C4-2B (cell line): ENCODE measurements at regions not wholly inside any gene's neighbourhood (a gene's known extent, or its start where the extent isn't known, plus 50 kb on each side); places are given as distances from the start of the nearest gene placed in this dataset.

ENCODE experiments used
- ZFX ChIP-seq: fragments of 450-650 bp; IDR thresholded peaks from 2 replicates; pipeline ENCODE4 v1.6.1; 2017
- TF ChIP-seq, protein P1 (sequence below): fragments of 450-650 bp; conservative IDR thresholded peaks from 2 replicates; pipeline ENCODE4 v1.5.1; 2017; ENCODE audit warnings: mild to moderate bottlenecking

DNA sequence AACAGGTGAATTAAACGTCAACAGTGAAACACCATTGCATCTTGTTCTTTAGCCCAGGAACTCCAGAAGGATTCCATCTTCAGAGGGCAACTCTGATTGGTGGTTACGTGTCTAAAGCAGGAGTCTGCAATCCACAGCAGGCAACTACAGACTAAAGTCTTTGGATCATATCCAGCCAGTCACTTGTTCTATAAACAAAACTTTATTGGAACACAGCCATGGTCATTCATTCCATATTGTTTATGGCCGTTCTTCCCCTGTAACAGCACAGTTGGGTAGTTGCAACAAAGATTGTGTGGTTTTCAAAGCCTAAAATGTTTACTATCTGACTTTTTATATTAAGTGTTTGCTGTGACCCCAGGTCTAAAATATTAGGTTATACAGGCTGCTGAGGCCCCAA, 94.7 kb upstream of the IMMP2L start:
- TF ChIP-seq, protein P1, sequence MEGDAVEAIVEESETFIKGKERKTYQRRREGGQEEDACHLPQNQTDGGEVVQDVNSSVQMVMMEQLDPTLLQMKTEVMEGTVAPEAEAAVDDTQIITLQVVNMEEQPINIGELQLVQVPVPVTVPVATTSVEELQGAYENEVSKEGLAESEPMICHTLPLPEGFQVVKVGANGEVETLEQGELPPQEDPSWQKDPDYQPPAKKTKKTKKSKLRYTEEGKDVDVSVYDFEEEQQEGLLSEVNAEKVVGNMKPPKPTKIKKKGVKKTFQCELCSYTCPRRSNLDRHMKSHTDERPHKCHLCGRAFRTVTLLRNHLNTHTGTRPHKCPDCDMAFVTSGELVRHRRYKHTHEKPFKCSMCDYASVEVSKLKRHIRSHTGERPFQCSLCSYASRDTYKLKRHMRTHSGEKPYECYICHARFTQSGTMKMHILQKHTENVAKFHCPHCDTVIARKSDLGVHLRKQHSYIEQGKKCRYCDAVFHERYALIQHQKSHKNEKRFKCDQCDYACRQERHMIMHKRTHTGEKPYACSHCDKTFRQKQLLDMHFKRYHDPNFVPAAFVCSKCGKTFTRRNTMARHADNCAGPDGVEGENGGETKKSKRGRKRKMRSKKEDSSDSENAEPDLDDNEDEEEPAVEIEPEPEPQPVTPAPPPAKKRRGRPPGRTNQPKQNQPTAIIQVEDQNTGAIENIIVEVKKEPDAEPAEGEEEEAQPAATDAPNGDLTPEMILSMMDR: no peak
- no peak for TF ChIP-seq ZFX
